ENCODE measurements at regions not wholly inside any gene's neighbourhood (a gene's known extent, or its start where the extent isn't known, plus 50 kb on each side); places are given as distances from the start of the nearest gene placed in this dataset.

GRCh38 chr20:60430516-60431001 is 472.3 kb downstream of the CDH26 start:
- no peak for TF ChIP-seq POLR2AphosphoS5 (IDR thresholded peaks at IDR 0.05; ENCODE audit: low read depth, low read length)
- no peak for TF ChIP-seq REST (IDR thresholded peaks at IDR 0.05; ENCODE audit: insufficient read depth in 1 of 2, low read depth in 2 of 2, low read length in 2 of 2)
- no peak for TF ChIP-seq TAF1 (IDR thresholded peaks at IDR 0.05; ENCODE audit: borderline replicate concordance, insufficient read depth, low read length)
- TF ChIP-seq FOXP2 (optimal IDR thresholded peaks at IDR 0.05; ENCODE audit: borderline replicate concordance, extremely low read depth, extremely low read length, insufficient read depth), result no peak
- no peak for TF ChIP-seq SIN3A (IDR thresholded peaks at IDR 0.05; ENCODE audit: borderline replicate concordance, insufficient read depth, low read length)

All from PFSK-1 (cell line).